IMR-90 (cell line): ENCODE measurements at regions not wholly inside any gene's neighbourhood (a gene's known extent, or its start where the extent isn't known, plus 50 kb on each side); places are given as distances from the start of the nearest gene placed in this dataset.

Source experiments
- CEBPB ChIP-seq: IDR thresholded peaks from 2 replicates; pipeline ENCODE4 v1.6.1; 2012; ENCODE audit warnings: low read depth, low read length, improper control_type of control experiment
- CTCF ChIP-seq: conservative IDR thresholded peaks from 2 replicates; pipeline ENCODE4 v1.5.1; 2012; ENCODE audit warnings: mild to moderate bottlenecking, low read depth, low read length, improper control_type of control experiment
- ELK1 ChIP-seq: fragments of 150-350 bp; IDR thresholded peaks from 2 replicates; pipeline ENCODE4 v1.6.1; 2016; ENCODE audit warnings: low read depth, mild to moderate bottlenecking, low read length, moderate library complexity, borderline replicate concordance
- MAFK ChIP-seq: IDR thresholded peaks from 2 replicates; pipeline ENCODE4 v1.6.1; 2012; ENCODE audit warnings: low read depth, low read length, improper control_type of control experiment
- MAZ ChIP-seq: IDR thresholded peaks from 2 replicates; pipeline ENCODE4 v1.6.1; 2012; ENCODE audit warnings: low read depth, mild to moderate bottlenecking, low read length, improper control_type of control experiment, moderate library complexity, borderline replicate concordance
- MXI1 ChIP-seq: IDR thresholded peaks from 2 replicates; pipeline ENCODE4 v1.6.1; 2012; ENCODE audit warnings: low read depth, mild to moderate bottlenecking, low read length, moderate library complexity, borderline replicate concordance
- POLR2A ChIP-seq: IDR thresholded peaks from 2 replicates; pipeline ENCODE4 v1.6.1; 2012; ENCODE audit warnings: mild to moderate bottlenecking, low read depth, low read length
- RAD21 ChIP-seq: IDR thresholded peaks from 2 replicates; pipeline ENCODE4 v1.6.1; 2012; ENCODE audit warnings: low read length, improper control_type of control experiment
- RCOR1 ChIP-seq: IDR thresholded peaks from 2 replicates; pipeline ENCODE4 v1.6.1; 2012; ENCODE audit warnings: mild to moderate bottlenecking, low read length, improper control_type of control experiment; ENCODE audit not compliant: insufficient replicate concordance
- RFX5 ChIP-seq: IDR thresholded peaks from 2 replicates; pipeline ENCODE4 v1.8.0; 2012; ENCODE audit warnings: low read depth, mild to moderate bottlenecking, low read length, moderate library complexity
- SMC3 ChIP-seq: fragments of 150-350 bp; IDR thresholded peaks from 2 replicates; pipeline ENCODE4 v1.6.1; 2016; ENCODE audit warnings: low read depth, mild to moderate bottlenecking, antibody characterized with exemption, low read length, moderate library complexity
- USF2 ChIP-seq: fragments of 150-350 bp; IDR thresholded peaks from 2 replicates; pipeline ENCODE4 v1.6.1; 2017; ENCODE audit warnings: mild to moderate bottlenecking, antibody characterized with exemption, low read length, low read depth

GRCh38 chr11:21976210-21976609 is 216.7 kb upstream of the ANO5 start:
- no peak for TF ChIP-seq CTCF
- TF ChIP-seq CEBPB, result no peak
- no peak for TF ChIP-seq POLR2A
- no peak for TF ChIP-seq MAFK
- no peak for TF ChIP-seq USF2
- TF ChIP-seq MXI1, result no peak
- no peak for TF ChIP-seq RAD21
- TF ChIP-seq SMC3, result no peak
- no peak for TF ChIP-seq RFX5
- no peak for TF ChIP-seq RCOR1
- TF ChIP-seq ELK1, result no peak
- no peak for TF ChIP-seq MAZ
